Renal pelvis (tissue), 1 donor: ENCODE measurements at regions not wholly inside any gene's neighbourhood (a gene's known extent, or its start where the extent isn't known, plus 50 kb on each side); places are given as distances from the start of the nearest gene placed in this dataset.

ENCODE experiments used
- DNase-seq: peaks from one replicate; pipeline ENCODE4 v3.0.0-alpha.2; 2013

DNA sequence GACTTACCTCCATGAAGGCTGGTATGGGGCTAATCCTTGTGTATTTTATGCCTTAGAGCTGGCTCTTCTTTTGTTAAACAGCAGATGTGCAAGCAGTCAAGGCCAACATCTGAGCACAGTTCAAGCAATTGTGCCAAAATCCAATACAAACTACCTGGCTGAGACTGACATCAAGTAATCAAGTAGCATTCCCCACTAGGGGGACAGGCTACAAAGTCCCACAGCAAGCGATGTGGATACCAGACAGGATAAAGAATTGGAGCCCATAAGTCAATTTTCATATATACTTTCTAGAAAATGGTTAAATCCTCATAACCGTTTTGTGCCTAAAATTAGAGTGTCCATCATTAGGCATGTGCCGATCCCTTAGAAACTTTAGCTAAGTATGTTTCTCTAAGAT lies 675.8 kb downstream of the DIAPH3 start:
- DNase-seq = no peak

- no peak for DNase-seq
Observed at GRCh38 chr13:59488436-59488835, 675.3 kb downstream of the DIAPH3 start.

GRCh38 chr13:59490651-59491050 lies 673.1 kb downstream of the DIAPH3 start:
- no peak for DNase-seq

GRCh38 chr13:59492030-59492636 lies 671.6 kb downstream of the DIAPH3 start:
- no peak for DNase-seq

- no peak for DNase-seq
Observed at GRCh38 chr13:59493436-59493965, 670.2 kb downstream of the DIAPH3 start.

DNA sequence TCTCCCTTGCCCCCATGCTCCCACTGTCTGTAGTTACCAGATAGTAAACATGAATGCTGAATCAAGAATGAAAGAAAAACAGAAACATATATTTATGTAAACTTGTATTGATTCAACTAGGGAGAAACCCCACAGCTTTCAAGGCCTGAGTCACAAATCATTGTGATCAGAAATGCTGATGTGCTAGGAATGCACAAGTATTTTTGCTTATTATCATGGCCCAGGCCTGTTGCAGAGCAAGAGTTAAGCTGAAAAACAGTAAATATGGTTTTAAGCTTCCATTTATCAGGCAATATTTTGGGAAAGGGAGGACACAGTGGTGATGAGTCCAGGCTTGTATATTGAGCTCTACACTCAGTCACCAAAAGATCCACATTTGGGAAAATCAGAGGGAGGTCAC lies 669.6 kb downstream of the DIAPH3 start:
- DNase-seq = no peak

- DNase-seq = peak; percentile 23
Observed at GRCh38 chr13:59494560-59494970, 669.2 kb downstream of the DIAPH3 start.

GRCh38 chr13:59495299-59495698 lies 668.4 kb downstream of the DIAPH3 start:
- DNase-seq = no peak

DNA sequence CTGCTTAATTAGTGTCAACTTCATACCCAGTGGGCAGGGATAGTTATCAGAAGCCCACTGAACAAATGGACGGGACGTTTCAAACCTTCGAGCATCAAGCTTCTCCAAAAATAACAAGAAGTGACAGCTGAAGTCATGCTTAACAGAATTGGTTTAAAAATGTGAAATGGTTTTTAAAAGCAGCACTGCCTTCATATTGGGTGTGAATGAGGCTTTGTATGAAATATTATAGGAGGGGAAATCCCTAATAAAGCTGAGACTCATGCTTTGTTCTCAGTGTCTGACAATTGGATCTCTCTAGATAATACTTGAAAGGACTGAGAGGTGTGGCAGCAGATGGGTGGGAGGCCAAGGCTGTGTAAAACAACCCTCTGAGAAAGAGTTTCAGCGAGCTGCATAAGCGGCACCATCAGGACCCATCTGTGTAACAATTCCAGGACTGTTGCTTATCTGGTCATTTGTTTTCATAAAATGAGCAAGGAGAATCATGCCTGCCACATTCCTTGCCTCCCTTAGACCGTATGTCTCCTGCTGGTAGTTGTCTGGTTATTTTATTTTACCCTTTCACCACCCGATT lies 667.7 kb downstream of the DIAPH3 start:
- no peak for DNase-seq

DNA sequence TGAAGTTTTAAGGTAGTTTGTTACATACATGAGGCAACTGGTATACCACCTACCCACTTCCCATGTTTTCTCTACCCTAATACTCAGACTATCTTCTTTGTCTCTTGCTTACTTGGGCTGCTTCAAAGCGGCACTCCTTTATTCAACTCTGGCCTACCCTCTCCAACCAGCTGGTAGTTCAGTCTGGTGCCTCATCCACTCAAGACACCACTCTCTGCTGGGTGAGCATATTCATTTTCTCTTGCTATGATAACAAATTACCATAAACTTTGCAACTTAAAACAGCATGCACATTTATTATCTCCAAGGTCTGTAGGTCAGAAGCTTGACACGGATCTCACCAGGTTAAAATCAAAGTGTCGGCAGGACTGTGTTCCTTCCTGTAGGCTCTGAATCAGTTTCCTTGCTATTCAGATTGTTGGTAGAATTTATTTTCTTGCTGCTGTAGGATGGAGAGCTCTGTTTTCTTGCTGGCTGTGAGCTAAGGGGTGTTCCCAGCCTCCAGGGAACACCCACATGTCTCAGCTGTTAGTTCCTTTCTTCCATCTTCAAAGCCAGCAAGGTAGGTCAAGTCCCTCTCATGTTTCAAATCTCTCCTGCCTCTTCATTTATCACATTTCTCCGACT lies 666.0 kb downstream of the DIAPH3 start:
- no peak for DNase-seq

DNA sequence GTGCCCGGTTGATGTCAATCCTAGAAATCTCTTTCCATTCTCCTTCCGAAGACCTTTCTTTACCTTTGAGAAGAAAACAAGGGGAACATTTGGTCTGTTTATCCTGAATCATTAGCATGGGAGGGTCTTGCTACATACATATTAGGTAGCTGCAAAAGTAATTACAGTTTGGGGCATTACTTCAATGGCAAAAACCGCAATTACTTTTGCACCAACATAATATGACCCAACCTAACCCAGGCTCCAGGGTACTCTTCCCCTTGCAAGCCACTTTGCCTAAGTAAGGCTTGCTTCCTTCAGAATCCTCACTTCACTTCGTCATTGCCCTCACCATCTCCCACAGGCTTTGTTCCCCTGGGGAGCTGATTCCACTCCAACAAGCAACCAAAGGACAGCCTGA lies 662.7 kb downstream of the DIAPH3 start:
- DNase-seq = no peak

DNA sequence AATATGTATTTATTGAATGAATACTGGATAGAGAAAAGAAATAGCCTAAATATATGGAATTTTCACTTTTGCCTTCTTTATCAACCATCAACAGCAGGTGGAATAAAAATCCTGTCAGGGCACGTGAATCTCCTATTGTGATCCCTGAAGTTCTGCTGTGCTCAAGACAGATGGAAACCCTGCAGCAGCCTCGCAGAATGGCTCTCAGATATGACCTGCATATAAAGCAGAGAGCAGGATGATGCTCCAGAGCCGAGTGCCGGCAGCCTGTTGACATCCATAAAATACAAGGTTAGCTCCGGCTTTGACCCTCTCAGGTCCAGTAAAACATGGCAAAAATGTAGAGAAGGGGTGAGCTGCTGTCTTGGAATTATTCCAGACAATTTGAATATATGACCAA lies 659.3 kb downstream of the DIAPH3 start:
- DNase-seq = no peak

GRCh38 chr13:59510386-59510785 lies 653.3 kb downstream of the DIAPH3 start:
- no peak for DNase-seq

- DNase-seq = no peak
Observed at GRCh38 chr13:59513686-59514085, 650.0 kb downstream of the DIAPH3 start.

DNA sequence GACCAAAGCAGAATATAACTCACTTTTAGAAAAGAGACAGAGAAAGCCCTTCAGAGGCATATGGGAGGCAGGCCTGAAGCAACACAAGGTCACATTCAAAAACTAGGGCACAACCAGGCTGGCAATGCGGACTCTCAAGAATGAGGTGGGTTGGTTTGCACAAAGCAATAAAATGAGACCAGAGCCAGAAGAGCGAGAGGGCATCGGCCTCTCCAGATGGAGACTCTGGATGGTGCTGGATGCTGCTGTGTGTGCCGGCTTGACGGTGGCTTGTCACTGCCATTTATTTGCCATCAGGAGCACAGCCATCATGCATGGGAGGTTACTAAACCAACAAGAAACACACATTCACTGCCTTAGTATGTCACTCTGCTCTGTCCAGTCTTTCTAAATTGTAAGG lies 649.4 kb downstream of the DIAPH3 start:
- no peak for DNase-seq

GRCh38 chr13:59519819-59520218 lies 643.9 kb downstream of the DIAPH3 start:
- no peak for DNase-seq

DNA sequence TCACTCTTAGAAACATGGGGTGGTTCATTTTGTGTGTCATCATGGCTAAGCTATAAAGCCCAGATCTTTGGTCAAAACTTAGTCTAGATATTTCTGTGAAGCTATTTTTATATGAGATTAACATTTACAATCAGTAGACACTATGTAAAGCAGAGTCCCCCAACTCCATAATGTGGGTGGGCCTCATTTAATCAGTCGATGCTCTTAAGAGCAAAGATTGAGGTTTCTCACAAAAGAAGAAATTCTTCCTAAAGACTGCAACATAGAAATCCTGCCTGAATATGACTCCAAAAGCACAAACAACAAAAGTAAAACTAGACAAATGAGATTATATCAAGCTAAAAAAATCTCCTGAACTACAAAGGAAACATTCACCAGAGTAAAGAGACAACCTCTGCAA lies 642.2 kb downstream of the DIAPH3 start:
- DNase-seq = no peak

GRCh38 chr13:59522652-59523051 lies 641.1 kb downstream of the DIAPH3 start:
- DNase-seq = no peak

DNA sequence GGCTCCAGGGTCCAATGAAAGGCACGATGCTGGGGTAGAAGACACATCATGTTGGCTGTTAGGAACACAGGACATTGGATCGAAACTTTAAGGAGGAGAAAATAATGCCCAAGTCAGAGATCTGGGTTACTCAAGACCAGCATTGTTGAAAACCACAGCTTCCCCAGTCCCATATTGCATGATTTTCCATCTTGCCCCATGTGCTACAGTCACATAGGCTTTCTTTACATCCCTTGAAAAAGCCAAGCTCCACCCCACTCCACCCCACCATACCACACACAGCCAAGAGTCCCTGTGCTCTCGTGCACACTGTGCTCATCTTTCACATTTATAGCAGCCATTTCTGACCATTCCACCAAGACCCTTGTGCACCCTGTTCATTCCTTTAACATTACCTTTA lies 636.2 kb downstream of the DIAPH3 start:
- no peak for DNase-seq

DNA sequence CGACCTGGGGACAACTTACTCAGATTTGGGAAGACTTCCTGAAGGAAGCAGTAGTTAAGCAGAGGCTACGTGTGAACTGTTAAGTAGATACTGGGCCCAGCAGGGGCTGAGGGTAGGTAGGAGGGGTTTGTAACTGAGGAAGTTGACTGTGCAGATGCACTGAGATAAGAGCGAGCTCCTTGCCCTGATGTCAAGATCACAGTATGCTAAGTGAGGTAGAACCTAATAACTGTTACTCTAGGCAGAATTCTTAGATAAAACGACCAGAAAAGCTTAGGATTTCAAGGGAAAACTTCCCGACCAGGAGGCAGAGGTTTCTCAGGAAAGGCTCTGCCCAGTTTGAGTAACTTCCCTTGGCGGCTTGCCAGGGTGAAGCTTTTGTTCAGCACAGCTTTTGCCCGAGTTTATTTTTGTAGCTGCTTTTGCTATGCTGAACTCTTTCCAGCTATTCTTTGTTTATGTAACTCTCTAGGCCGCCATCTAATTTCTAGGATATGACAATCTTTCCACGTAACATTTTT lies 632.1 kb downstream of the DIAPH3 start:
- peak; percentile 65 for DNase-seq

DNA sequence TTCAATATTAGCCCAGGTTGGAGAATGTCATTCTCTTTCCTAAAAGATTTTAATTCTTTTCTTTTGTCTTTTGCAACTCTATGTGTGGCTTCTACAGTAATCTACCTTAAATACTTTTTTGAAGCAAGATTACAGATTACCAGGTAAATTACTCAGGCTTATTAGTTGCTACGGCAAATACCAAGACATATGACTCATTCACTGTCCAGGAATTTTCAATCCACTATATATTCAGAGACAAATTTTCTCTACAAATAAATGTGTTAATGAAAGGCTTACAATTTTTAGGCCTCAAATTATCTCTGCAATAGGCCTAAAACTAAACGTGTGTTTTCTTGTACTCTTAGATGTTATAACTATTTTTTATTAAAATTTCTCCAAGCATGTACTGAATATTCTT lies 631.3 kb downstream of the DIAPH3 start:
- no peak for DNase-seq

DNA sequence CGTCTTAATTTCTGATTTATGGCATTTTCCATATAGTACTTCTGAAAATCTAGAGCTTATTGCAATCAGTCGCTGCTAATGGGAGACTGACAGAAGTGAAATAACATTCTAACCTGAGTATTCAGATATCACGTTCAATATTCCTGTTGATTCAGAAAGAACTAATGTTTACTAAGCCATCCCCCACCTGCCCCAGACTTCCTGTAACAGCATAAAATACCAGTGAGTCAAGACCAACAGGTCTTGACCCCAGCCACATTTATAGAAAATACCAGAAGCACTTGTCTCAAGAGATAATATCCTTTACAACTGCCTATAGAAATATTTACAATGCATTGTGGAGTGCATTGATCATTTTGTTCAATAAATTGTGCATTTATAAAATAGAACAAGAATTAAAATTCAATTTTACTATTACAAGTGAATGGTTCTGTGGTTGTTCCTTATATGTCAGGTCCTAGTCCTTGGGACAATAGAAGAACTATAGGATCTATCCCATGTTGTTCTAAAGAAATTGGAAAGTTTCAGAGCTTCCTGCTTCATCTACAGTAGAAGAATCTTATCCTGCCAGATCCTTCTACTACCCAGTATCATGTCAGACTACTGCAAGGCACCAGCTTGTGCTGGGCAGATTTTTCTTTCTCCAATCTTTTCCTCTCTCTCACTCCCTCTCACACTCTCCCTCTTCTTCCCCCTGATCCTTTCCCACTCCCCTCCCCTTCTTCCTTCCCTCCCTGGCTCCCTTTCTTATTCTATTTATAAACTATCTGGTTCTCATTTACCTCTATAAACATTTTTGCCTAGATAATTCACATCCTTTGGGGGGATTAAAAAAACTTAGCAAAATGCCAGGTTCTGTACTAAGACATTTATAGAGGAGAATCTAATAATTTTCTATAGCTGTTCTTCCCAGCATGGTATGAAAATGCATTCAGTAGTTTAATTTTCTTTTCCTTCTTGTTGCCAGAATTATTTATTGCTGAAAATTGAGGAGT lies 629.9 kb downstream of the DIAPH3 start:
- DNase-seq = no peak
